GM12878 (cell line): ENCODE measurements at regions not wholly inside any gene's neighbourhood (a gene's known extent, or its start where the extent isn't known, plus 50 kb on each side); places are given as distances from the start of the nearest gene placed in this dataset.

Experiments used
- ATAC-seq: fragments of 200-7000 bp; cut with Tn5 transposase; 3 replicates; pipeline ENCODE4 v1.9.1; 2020; ENCODE audit warnings: mild to moderate bottlenecking, moderate library complexity
- BruUV-seq: library from RNA; stranded (reverse); fragments of 400-500 nt; replicated peaks from 2 replicates; lab custom pipeline; 2021; lab: Mats Ljungman, UMichigan
- CTCF ChIA-PET: fragments of 300-600 bp; sonication (Branson Sonifier 250); formaldehyde crosslinking; extraction: SDS; loops from one replicate; lab custom pipeline; 2021; ENCODE audit warnings: inconsistent platforms; lab: Yijun Ruan, JAX
- POLR2A ChIA-PET: fragments of 350-600 bp; formaldehyde crosslinking; extraction: SDS; loops from one replicate; lab custom pipeline; 2021; ENCODE audit warnings: inconsistent platforms; lab: Charles Lee
- RAD21 ChIA-PET: fragments of 300-600 bp; sonication (Branson Sonifier 250); formaldehyde crosslinking; loops from one replicate; lab custom pipeline; 2023; ENCODE audit warnings: antibody characterized with exemption; ENCODE audit not compliant: unreplicated experiment; lab: Charles Lee
- SMC1A ChIA-PET: fragments of 300-600 bp; sonication (Branson Sonifier 250); formaldehyde crosslinking; loops from one replicate; lab custom pipeline; 2023; ENCODE audit not compliant: unreplicated experiment, uncharacterized antibody; lab: Charles Lee
- DNase-seq: peaks from one replicate; pipeline ENCODE4 v3.0.0-alpha.2; 2011; ENCODE audit warnings: low read depth, low spot score
- FAIRE-seq: peaks from 3 replicates; lab custom pipeline; 2011; peaks lifted over from hg19 to GRCh38; lab: Jason Lieb, UNC
- H2AFZ ChIP-seq: 2 replicates; pipeline ENCODE4 v1.6.0; 2011; ENCODE audit warnings: low read depth, low read length, control low read depth; ENCODE audit not compliant: control insufficient read depth
- H3K27ac ChIP-seq: 2 replicates; pipeline ENCODE4 v1.5.1; 2011; ENCODE audit warnings: control low read depth; ENCODE audit not compliant: control insufficient read depth, insufficient read depth
- H3K27me3 ChIP-seq, 2 experiments: replicated peaks in 1 of 2; 2 replicates each; pipeline versions ENCODE4 v1.6.0 to v1.6.1; 2011; ENCODE audit warnings: low read length in 1 of 2; ENCODE audit not compliant: control insufficient read depth in 2 of 2, insufficient read depth in 2 of 2
- H3K36me3 ChIP-seq, 2 experiments: 2 replicates each; pipeline ENCODE4 v1.5.1; 2011; ENCODE audit warnings: low read length in 1 of 2; ENCODE audit not compliant: control insufficient read depth in 2 of 2, insufficient read depth in 2 of 2
- H3K4me1 ChIP-seq: 2 replicates; pipeline ENCODE4 v1.6.1; 2011; ENCODE audit warnings: mild to moderate bottlenecking, low read length, moderate library complexity, mixed read lengths; ENCODE audit not compliant: control insufficient read depth, insufficient read depth
- H3K4me2 ChIP-seq: 2 replicates; pipeline ENCODE4 v1.6.0; 2011; ENCODE audit warnings: control low read depth; ENCODE audit not compliant: control insufficient read depth, insufficient read depth
- H3K4me3 ChIP-seq: fragments of 200-600 bp; sonication (generic); 2 replicates; pipeline ENCODE4 v1.5.1; 2016
- H3K79me2 ChIP-seq: 2 replicates; pipeline ENCODE4 v1.6.0; 2011; ENCODE audit warnings: low read length; ENCODE audit not compliant: control insufficient read depth, insufficient read depth
- H3K9ac ChIP-seq: 2 replicates; pipeline ENCODE4 v1.8.0; 2011; ENCODE audit warnings: low read length, control low read depth, mixed read lengths; ENCODE audit not compliant: control insufficient read depth, insufficient read depth
- H3K9me3 ChIP-seq: replicated peaks from 3 replicates; pipeline ENCODE4 v1.5.1; 2011; ENCODE audit warnings: mild to moderate bottlenecking, low read length; ENCODE audit not compliant: control insufficient read depth, insufficient read depth
- H4K20me1 ChIP-seq: 2 replicates; pipeline ENCODE4 v1.6.0; 2011; ENCODE audit not compliant: control insufficient read depth, insufficient read depth
- DPF2 ChIP-seq: fragments of 450-650 bp; IDR thresholded peaks from 2 replicates; pipeline ENCODE4 v1.6.1; 2017; ENCODE audit warnings: mild to moderate bottlenecking
- EGR1 ChIP-seq, 2 experiments: IDR thresholded peaks; 1 replicate in 1 of 2; 2 replicates in 1 of 2; pipeline ENCODE4 v1.6.1; 2011 to 2012; ENCODE audit warnings: low read depth in 2 of 2, low read length in 2 of 2, borderline replicate concordance in 1 of 2, mild to moderate bottlenecking in 1 of 2, moderate library complexity in 1 of 2
- NFIC ChIP-seq: IDR thresholded peaks from 2 replicates; pipeline ENCODE4 v1.6.1; 2012; ENCODE audit warnings: low read depth, mild to moderate bottlenecking, inconsistent platforms, low read length, moderate library complexity
- RAD21 ChIP-seq: IDR thresholded peaks from 2 replicates; pipeline ENCODE4 v1.6.1; 2011; ENCODE audit warnings: mild to moderate bottlenecking, low read depth, low read length, moderate library complexity; ENCODE audit not compliant: insufficient read depth
- SUPT20H ChIP-seq: IDR thresholded peaks from 2 replicates; pipeline ENCODE4 v1.6.1; 2011; ENCODE audit warnings: low read depth, mild to moderate bottlenecking, low read length, moderate library complexity, borderline replicate concordance; ENCODE audit not compliant: control insufficient read depth
- YBX1 ChIP-seq: fragments of 450-650 bp; IDR thresholded peaks from 2 replicates; pipeline ENCODE4 v1.6.1; 2016; ENCODE audit warnings: antibody characterized with exemption
- ZNF384 ChIP-seq: IDR thresholded peaks from 2 replicates; pipeline ENCODE4 v1.6.1; 2012; ENCODE audit warnings: low read depth, mild to moderate bottlenecking, low read length, improper control_type of control experiment, borderline replicate concordance
- ZNF622 ChIP-seq: fragments of 450-650 bp; IDR thresholded peaks from 2 replicates; pipeline ENCODE4 v1.6.1; 2017; ENCODE audit warnings: mild to moderate bottlenecking, inconsistent platforms
- WGBS: methylation state at CpG from one replicate; pipeline ENCODE4 v1.1.6; 2016; ENCODE audit warnings: low lambda C conversion rate; ENCODE audit not compliant: insufficient replicate concordance, insufficient coverage; ENCODE audit errors: missing lambda C conversion rate; 5-methylcytosine and 5-hydroxymethylcytosine counted together
- in situ Hi-C: fragments of 300-500 bp; cut with MboI; formaldehyde crosslinking; loops from 9 replicates; pipeline ENCODE4 v1.14.3; 2018; ENCODE audit warnings: mixed read lengths
- intact Hi-C: fragments of 100-400 bp; cut with micrococcal nuclease; formaldehyde crosslinking; loops from one replicate; pipeline ENCODE4 v1.14.2; 2022; ENCODE audit not compliant: unreplicated experiment
- TF ChIP-seq, protein P1 (sequence below): fragments of 150-350 bp; IDR thresholded peaks from 2 replicates; pipeline ENCODE4 v1.6.1; 2016; ENCODE audit warnings: low read depth, low read length
- TF ChIP-seq, protein P2 (sequence below): fragments of 450-650 bp; formaldehyde crosslinking; IDR thresholded peaks from 2 replicates; pipeline ENCODE4 v1.5.0; 2022; ENCODE audit warnings: mild to moderate bottlenecking, missing genetic modification characterization
- TF ChIP-seq, protein P3 (sequence below): IDR thresholded peaks from 2 replicates; pipeline ENCODE4 v1.6.1; 2011; ENCODE audit warnings: borderline replicate concordance, low read depth, mild to moderate bottlenecking, moderate library complexity, low read length; ENCODE audit not compliant: insufficient read depth, poor library complexity, severe bottlenecking

DNA sequence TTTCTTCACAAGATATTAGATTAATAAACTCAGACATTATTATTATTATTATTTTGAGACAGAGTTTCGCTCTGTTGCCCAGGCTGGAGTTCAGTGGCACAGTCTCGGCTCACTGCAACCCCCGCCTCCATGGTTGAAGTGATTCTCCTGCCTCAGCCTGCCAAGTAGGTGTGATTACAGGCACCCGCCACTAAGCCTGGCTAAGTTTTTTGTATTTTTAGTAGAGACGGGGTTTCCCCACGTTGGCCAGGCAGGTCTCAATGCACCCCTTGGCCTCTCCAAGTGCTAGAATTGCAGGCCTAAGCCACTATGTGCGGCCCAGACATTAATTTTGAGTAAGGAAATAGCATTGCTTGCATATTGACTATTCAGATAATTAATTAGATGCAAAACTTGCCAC, 554.9 kb upstream of the LRFN5 start:
- no peak overlapping the region for H3K9ac ChIP-seq
- CTCF ChIA-PET, result no interaction called here
- FAIRE-seq, result no peak

DNA sequence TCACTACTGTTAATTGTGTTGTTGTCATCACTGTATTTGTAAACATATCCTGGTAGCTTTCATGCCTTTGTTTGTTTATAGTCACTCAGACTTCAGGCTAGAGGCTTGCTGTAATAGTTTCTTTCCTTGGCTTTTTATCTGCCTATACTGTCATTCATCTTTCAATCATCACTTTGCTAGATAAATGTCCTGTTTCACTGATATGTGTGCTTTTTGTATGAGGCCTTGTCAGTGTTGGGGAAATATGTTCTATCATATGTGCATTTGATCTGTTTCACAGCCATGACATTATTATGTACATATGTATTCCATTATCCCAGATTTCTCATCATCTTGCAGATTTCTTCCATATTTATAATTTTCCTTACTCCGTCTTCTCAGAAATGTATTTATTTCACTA, 558.9 kb upstream of the LRFN5 start:
- H3K27me3 ChIP-seq, result no peaks in the 10 kb centered on the region
- H3K27ac ChIP-seq, result no peak overlapping the region
- H3K9me3 ChIP-seq, result no peaks in the 10 kb centered on the region
- H4K20me1 ChIP-seq, result no peaks in the 10 kb centered on the region
- SMC1A ChIA-PET, result no interaction called here
- no peaks in the 10 kb centered on the region for H3K4me1 ChIP-seq
- intact Hi-C loops (no loop called here), in situ Hi-C loops (no loop called here)
- DNase-seq (no peak), FAIRE-seq (no peak), ATAC-seq (no peak)
- H3K36me3 ChIP-seq, result no peaks in the 10 kb centered on the region
- POLR2A ChIA-PET, result no interaction called here
- no peak overlapping the region for H3K9ac ChIP-seq
- BruUV-seq, result no TSS peak
- 5% methylated on average over 1 of the region's 1 CpG for WGBS
- TF ChIP-seq NFIC (no peak), RAD21 (no peak), EGR1 (IDR thresholded peaks at IDR 0.05; ENCODE audit: borderline replicate concordance in 1 of 2, low read depth in 2 of 2, low read length in 2 of 2) (no peak), ZNF622 (no peak), YBX1 (no peak), DPF2 (no peak)
- TF ChIP-seq, protein P1, sequence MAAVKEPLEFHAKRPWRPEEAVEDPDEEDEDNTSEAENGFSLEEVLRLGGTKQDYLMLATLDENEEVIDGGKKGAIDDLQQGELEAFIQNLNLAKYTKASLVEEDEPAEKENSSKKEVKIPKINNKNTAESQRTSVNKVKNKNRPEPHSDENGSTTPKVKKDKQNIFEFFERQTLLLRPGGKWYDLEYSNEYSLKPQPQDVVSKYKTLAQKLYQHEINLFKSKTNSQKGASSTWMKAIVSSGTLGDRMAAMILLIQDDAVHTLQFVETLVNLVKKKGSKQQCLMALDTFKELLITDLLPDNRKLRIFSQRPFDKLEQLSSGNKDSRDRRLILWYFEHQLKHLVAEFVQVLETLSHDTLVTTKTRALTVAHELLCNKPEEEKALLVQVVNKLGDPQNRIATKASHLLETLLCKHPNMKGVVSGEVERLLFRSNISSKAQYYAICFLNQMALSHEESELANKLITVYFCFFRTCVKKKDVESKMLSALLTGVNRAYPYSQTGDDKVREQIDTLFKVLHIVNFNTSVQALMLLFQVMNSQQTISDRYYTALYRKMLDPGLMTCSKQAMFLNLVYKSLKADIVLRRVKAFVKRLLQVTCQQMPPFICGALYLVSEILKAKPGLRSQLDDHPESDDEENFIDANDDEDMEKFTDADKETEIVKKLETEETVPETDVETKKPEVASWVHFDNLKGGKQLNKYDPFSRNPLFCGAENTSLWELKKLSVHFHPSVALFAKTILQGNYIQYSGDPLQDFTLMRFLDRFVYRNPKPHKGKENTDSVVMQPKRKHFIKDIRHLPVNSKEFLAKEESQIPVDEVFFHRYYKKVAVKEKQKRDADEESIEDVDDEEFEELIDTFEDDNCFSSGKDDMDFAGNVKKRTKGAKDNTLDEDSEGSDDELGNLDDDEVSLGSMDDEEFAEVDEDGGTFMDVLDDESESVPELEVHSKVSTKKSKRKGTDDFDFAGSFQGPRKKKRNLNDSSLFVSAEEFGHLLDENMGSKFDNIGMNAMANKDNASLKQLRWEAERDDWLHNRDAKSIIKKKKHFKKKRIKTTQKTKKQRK, result no peak
- TF ChIP-seq, protein P2, sequence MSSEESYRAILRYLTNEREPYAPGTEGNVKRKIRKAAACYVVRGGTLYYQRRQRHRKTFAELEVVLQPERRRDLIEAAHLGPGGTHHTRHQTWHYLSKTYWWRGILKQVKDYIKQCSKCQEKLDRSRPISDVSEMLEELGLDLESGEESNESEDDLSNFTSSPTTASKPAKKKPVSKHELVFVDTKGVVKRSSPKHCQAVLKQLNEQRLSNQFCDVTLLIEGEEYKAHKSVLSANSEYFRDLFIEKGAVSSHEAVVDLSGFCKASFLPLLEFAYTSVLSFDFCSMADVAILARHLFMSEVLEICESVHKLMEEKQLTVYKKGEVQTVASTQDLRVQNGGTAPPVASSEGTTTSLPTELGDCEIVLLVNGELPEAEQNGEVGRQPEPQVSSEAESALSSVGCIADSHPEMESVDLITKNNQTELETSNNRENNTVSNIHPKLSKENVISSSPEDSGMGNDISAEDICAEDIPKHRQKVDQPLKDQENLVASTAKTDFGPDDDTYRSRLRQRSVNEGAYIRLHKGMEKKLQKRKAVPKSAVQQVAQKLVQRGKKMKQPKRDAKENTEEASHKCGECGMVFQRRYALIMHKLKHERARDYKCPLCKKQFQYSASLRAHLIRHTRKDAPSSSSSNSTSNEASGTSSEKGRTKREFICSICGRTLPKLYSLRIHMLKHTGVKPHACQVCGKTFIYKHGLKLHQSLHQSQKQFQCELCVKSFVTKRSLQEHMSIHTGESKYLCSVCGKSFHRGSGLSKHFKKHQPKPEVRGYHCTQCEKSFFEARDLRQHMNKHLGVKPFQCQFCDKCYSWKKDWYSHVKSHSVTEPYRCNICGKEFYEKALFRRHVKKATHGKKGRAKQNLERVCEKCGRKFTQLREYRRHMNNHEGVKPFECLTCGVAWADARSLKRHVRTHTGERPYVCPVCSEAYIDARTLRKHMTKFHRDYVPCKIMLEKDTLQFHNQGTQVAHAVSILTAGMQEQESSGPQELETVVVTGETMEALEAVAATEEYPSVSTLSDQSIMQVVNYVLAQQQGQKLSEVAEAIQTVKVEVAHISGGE, result no peak
- TF ChIP-seq, protein P3, sequence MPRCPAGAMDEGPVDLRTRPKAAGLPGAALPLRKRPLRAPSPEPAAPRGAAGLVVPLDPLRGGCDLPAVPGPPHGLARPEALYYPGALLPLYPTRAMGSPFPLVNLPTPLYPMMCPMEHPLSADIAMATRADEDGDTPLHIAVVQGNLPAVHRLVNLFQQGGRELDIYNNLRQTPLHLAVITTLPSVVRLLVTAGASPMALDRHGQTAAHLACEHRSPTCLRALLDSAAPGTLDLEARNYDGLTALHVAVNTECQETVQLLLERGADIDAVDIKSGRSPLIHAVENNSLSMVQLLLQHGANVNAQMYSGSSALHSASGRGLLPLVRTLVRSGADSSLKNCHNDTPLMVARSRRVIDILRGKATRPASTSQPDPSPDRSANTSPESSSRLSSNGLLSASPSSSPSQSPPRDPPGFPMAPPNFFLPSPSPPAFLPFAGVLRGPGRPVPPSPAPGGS, result no peak
- CTCF ChIA-PET, result no interaction called here
- no peaks in the 10 kb centered on the region for H3K79me2 ChIP-seq
- RAD21 ChIA-PET, result no interaction called here
- no peak overlapping the region for H2AFZ ChIP-seq
- H3K4me2 ChIP-seq, result no peak overlapping the region
- no peak overlapping the region for H3K4me3 ChIP-seq

More for the DNA sequence above, 554.9 kb upstream of the LRFN5 start:
- RAD21 ChIA-PET, result no interaction called here
- Histone ChIP-seq H3K4me1 (no peaks in the 10 kb centered on the region), H3K79me2 (no peaks in the 10 kb centered on the region), H3K27me3 (no peaks in the 10 kb centered on the region), H3K36me3 (no peaks in the 10 kb centered on the region), H2AFZ (no peak overlapping the region), H3K4me3 (no peak overlapping the region), H4K20me1 (no peaks in the 10 kb centered on the region), H3K4me2 (no peak overlapping the region), H3K9me3 (no peaks in the 10 kb centered on the region), H3K27ac (no peak overlapping the region)
- 36% methylated on average over 6 of the region's 7 CpGs for WGBS
- DNase-seq (no peak), ATAC-seq (no peak)
- POLR2A ChIA-PET, result no interaction called here
- in situ Hi-C loops, result no loop called here
- SMC1A ChIA-PET, result no interaction called here
- intact Hi-C loops, result no loop called here
- no TSS peak for BruUV-seq
- TF ChIP-seq SUPT20H (no peak), ZNF384 (no peak)
